Neuronal stem cell (in vitro differentiated cells): ENCODE measurements at regions not wholly inside any gene's neighbourhood (a gene's known extent, or its start where the extent isn't known, plus 50 kb on each side); places are given as distances from the start of the nearest gene placed in this dataset.

Source experiments
- DNase-seq: peaks from one replicate; pipeline ENCODE4 v3.0.0-alpha.2; 2013; ENCODE audit warnings: low spot score
- H2AFZ ChIP-seq: one replicate; pipeline ENCODE4 v1.6.1; 2013; ENCODE audit warnings: mild to moderate bottlenecking, low read length, inconsistent platforms
- H2AK5ac ChIP-seq: 2 replicates; pipeline ENCODE4 v1.6.1; 2013; ENCODE audit warnings: low read depth, mild to moderate bottlenecking, inconsistent platforms, low read length, moderate library complexity, mixed read lengths
- H2BK120ac ChIP-seq: 2 replicates; pipeline ENCODE4 v1.6.1; 2013; ENCODE audit warnings: low read depth, mild to moderate bottlenecking, inconsistent platforms, low read length, moderate library complexity, mixed read lengths
- H2BK12ac ChIP-seq: one replicate; pipeline ENCODE4 v1.6.1; 2013; ENCODE audit warnings: low read length, inconsistent platforms
- H2BK15ac ChIP-seq: 2 replicates; pipeline ENCODE4 v1.6.1; 2013; ENCODE audit warnings: mild to moderate bottlenecking, low read length, inconsistent platforms, mixed read lengths
- H2BK5ac ChIP-seq: one replicate; pipeline ENCODE4 v1.6.1; 2013; ENCODE audit warnings: inconsistent platforms, mild to moderate bottlenecking, low read length, moderate library complexity
- H3K14ac ChIP-seq: one replicate; pipeline ENCODE4 v1.6.1; 2013; ENCODE audit warnings: low read length, inconsistent platforms
- H3K18ac ChIP-seq: 2 replicates; pipeline ENCODE4 v1.6.1; 2013; ENCODE audit warnings: low read length, inconsistent platforms
- H3K23ac ChIP-seq: 2 replicates; pipeline ENCODE4 v1.6.1; 2013; ENCODE audit warnings: low read depth, mild to moderate bottlenecking, mixed read lengths, low read length, inconsistent platforms; ENCODE audit not compliant: poor library complexity
- H3K27ac ChIP-seq: replicated peaks from 3 replicates; pipeline ENCODE4 v1.5.1; 2013; ENCODE audit warnings: low read length, inconsistent platforms
- H3K27me3 ChIP-seq, 3 experiments: 2 replicates each; pipeline ENCODE4 v1.6.1; 2013; ENCODE audit warnings: low read length in 3 of 3, mild to moderate bottlenecking in 2 of 3, inconsistent platforms in 1 of 3, low read depth in 1 of 3, mixed read lengths in 1 of 3, moderate library complexity in 1 of 3; ENCODE audit not compliant: control insufficient read depth in 3 of 3, insufficient read depth in 3 of 3
- H3K36me3 ChIP-seq, 2 donors: replicated peaks in 1 of 2; 2 replicates each; pipeline ENCODE4 v1.6.1; 2013; ENCODE audit warnings: low read length in 2 of 2; ENCODE audit not compliant: control insufficient read depth in 2 of 2, insufficient read depth in 2 of 2
- H3K4ac ChIP-seq: 2 replicates; pipeline ENCODE4 v1.6.1; 2013; ENCODE audit warnings: inconsistent platforms, mild to moderate bottlenecking, low read length, moderate library complexity
- H3K4me1 ChIP-seq, 2 donors: 1 replicate in 1 of 2; 2 replicates in 1 of 2; pipeline ENCODE4 v1.6.1; 2013; ENCODE audit warnings: low read length in 2 of 2, low read depth in 1 of 2; ENCODE audit not compliant: control insufficient read depth in 2 of 2, insufficient read depth in 1 of 2
- H3K4me2 ChIP-seq: one replicate; pipeline ENCODE4 v1.6.1; 2013; ENCODE audit warnings: mild to moderate bottlenecking, low read length, inconsistent platforms; ENCODE audit not compliant: insufficient read depth, poor library complexity, severe bottlenecking
- H3K4me3 ChIP-seq, 2 donors: 2 replicates each; pipeline ENCODE4 v1.5.1; 2013; ENCODE audit warnings: low read length in 2 of 2, mild to moderate bottlenecking in 2 of 2, inconsistent platforms in 1 of 2, moderate library complexity in 1 of 2
- H3K79me1 ChIP-seq: one replicate; pipeline ENCODE4 v1.6.1; 2013; ENCODE audit warnings: low read depth, mild to moderate bottlenecking, inconsistent platforms, low read length, moderate library complexity
- H3K9ac ChIP-seq: one replicate; pipeline ENCODE4 v1.6.1; 2013; ENCODE audit warnings: mild to moderate bottlenecking, low read depth, low read length, inconsistent platforms; ENCODE audit not compliant: poor library complexity
- H3K9me3 ChIP-seq, 2 donors: replicated peaks in 1 of 2; 2 replicates each; pipeline versions ENCODE3 to v1.6.1; 2013; ENCODE audit warnings: low read length in 2 of 2, mild to moderate bottlenecking in 2 of 2, inconsistent platforms in 1 of 2, low read depth in 1 of 2, mixed read lengths in 1 of 2, moderate library complexity in 1 of 2; ENCODE audit not compliant: control insufficient read depth in 2 of 2, insufficient read depth in 1 of 2
- H4K8ac ChIP-seq: one replicate; pipeline ENCODE4 v1.6.1; 2013; ENCODE audit warnings: low read depth, mild to moderate bottlenecking, inconsistent platforms, low read length, moderate library complexity
- H4K91ac ChIP-seq: one replicate; pipeline ENCODE4 v1.6.1; 2013; ENCODE audit warnings: low read length, low read depth, mild to moderate bottlenecking, inconsistent platforms; ENCODE audit not compliant: poor library complexity
- WGBS, 2 donors: extraction: QIAGEN DNeasy Blood & Tissue Kit; methylation state at CpG; one replicate each; pipeline ENCODE4 v1.1.7; 2013; ENCODE audit warnings: missing lambda C conversion rate in 2 of 2, mixed read lengths in 1 of 2; ENCODE audit not compliant: insufficient read length in 2 of 2, insufficient replicate concordance in 1 of 2; ENCODE audit errors: extremely low coverage in 2 of 2; 5-methylcytosine and 5-hydroxymethylcytosine counted together

DNA sequence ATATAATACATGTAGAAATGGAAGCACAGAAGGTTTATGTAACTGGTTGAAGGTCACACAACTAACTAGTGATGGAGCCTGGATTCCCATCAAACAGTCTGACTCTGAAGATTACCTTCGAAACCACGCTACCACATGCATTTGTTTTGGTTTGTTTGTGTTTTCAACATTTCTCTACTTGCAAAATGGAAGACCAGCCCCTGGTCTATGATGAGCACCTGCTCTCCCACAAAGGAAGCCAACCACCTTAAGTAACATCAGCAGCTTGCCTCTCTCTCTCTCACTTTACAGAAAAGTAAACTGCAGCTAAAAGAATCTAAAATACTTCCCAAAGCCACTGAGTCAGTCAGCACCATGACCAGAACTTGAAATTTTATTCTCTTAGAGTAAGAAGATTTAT is 186.9 kb upstream of the TMPO start:
- Histone ChIP-seq H2AFZ (no peak overlapping the region), H4K8ac (no peak overlapping the region), H2BK5ac (no peak overlapping the region), H3K27me3 (no peaks in the 10 kb centered on the region), H3K9ac (no peak overlapping the region), H3K4me1 (no peaks in the 10 kb centered on the region), H3K4me2 (no peak overlapping the region), H2BK12ac (no peak overlapping the region), H2BK15ac (no peak overlapping the region), H3K18ac (no peak overlapping the region), H2BK120ac (no peak overlapping the region), H2AK5ac (no peak overlapping the region), H3K4me3 (no peak overlapping the region), H3K79me1 (no peaks in the 10 kb centered on the region), H3K14ac (no peak overlapping the region), H3K23ac (no peak overlapping the region), H3K4ac (no peak overlapping the region), H3K27ac (no peak overlapping the region), H4K91ac (no peak overlapping the region), H3K36me3 (no peaks in the 10 kb centered on the region), H3K9me3 (peaks cover 0 to 3% of the 10 kb centered on the region in 2 donors)
- no peak for DNase-seq
- no CpG with 5 or more reads among the region's 2 CpGs for WGBS, 2 donors

DNA sequence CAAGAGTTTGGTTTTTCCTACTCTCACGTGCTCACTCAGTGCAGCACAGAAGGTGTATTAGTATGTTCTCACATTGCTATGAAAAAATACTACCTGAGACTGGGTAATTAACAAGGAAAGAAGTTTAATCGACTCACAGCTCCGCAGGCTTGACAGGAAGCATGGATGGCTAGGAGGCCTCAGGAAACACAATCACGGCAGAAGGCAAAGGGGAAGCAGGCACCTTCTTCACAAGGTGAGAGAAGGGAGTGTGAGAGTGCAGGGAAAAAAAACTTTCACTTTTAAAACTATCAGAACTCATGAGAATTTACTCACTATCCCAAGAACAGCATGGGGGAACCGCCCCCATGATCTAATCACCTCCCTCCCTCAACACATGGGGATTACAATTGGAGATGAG is 185.8 kb upstream of the TMPO start:
- Histone ChIP-seq H2BK120ac (no peak overlapping the region), H4K91ac (no peak overlapping the region), H3K9me3 (peaks cover 0 to 3% of the 10 kb centered on the region in 2 donors), H2BK5ac (no peak overlapping the region), H2BK12ac (no peak overlapping the region), H3K9ac (no peak overlapping the region), H2AFZ (no peak overlapping the region), H4K8ac (no peak overlapping the region), H3K4ac (no peak overlapping the region), H3K27me3 (no peaks in the 10 kb centered on the region), H3K18ac (no peak overlapping the region), H3K27ac (no peak overlapping the region), H3K36me3 (no peaks in the 10 kb centered on the region), H3K23ac (no peak overlapping the region), H3K79me1 (no peaks in the 10 kb centered on the region), H3K4me3 (no peak overlapping the region), H3K4me2 (no peak overlapping the region), H3K14ac (no peak overlapping the region), H2BK15ac (no peak overlapping the region), H2AK5ac (no peak overlapping the region), H3K4me1 (no peaks in the 10 kb centered on the region)
- no peak for DNase-seq
- WGBS, 2 donors = no CpG with 5 or more reads among the region's 5 CpGs

DNA sequence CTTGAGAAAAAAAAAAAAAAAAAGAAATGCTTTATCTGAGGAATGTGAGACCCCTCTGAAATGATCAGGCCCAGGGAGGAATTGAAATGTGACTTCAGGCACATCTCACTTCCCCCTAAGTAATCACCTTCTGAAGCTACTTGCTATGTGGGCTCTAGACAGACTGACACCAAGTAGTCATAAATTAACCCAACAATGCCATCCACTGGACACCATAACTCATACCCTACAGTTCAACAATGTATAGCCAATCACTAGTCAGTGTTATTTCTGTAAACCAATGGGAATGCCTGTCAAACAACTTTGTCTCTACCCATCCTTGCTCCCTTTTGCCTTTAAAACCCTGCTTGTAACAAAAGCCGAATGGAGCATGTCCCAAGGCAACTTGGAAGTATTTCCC is 182.7 kb upstream of the TMPO start:
- no peaks in the 10 kb centered on the region for H3K4me1 ChIP-seq
- H3K27ac ChIP-seq = no peak overlapping the region
- no peaks in the 10 kb centered on the region for H3K36me3 ChIP-seq
- no peaks in the 10 kb centered on the region for H3K9me3 ChIP-seq
- whole genome bisulfite sequencing, 2 donors = no CpG with 5 or more reads among the region's 1 CpG
- no peak overlapping the region for H3K14ac ChIP-seq
- no peaks in the 10 kb centered on the region for H3K79me1 ChIP-seq
- no peak overlapping the region for H4K8ac ChIP-seq
- H3K23ac ChIP-seq = no peak overlapping the region
- no peak overlapping the region for H3K4ac ChIP-seq
- no peak overlapping the region for H4K91ac ChIP-seq
- no peak overlapping the region for H3K18ac ChIP-seq
- H2BK15ac ChIP-seq = no peak overlapping the region
- H2BK120ac ChIP-seq = no peak overlapping the region
- H2BK5ac ChIP-seq = no peak overlapping the region
- H3K27me3 ChIP-seq = no peaks in the 10 kb centered on the region
- no peak for DNase-seq
- H2AK5ac ChIP-seq = no peak overlapping the region
- H2BK12ac ChIP-seq = no peak overlapping the region
- H2AFZ ChIP-seq = no peak overlapping the region
- no peak overlapping the region for H3K4me2 ChIP-seq
- no peak overlapping the region for H3K9ac ChIP-seq
- no peak overlapping the region for H3K4me3 ChIP-seq

DNA sequence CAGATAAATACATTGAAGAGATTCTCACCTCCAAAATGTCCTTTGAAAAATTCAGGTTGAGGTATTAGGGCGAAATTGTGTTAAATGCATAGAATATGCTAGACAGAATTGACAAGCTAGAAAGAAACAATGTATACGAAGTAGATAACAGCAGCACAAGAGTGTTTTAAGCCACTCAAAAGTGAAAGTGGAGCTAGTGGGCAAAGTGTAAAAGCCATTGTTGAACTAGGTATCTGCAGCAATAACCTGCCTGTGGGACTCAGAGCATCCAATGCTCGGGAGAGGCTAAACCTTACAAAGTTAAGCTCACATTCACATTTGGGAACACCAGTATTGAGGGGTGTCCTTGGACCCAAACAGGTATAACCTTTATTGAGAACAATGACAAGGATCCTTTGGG is 180.6 kb upstream of the TMPO start:
- H2BK12ac ChIP-seq = no peak overlapping the region
- no peak for DNase-seq
- no peaks in the 10 kb centered on the region for H3K4me1 ChIP-seq
- no peak overlapping the region for H3K4ac ChIP-seq
- no peak overlapping the region for H2AK5ac ChIP-seq
- no peak overlapping the region for H3K14ac ChIP-seq
- H2BK120ac ChIP-seq = no peak overlapping the region
- H4K91ac ChIP-seq = no peak overlapping the region
- no peak overlapping the region for H3K27ac ChIP-seq
- H2BK15ac ChIP-seq = no peak overlapping the region
- H3K4me2 ChIP-seq = no peak overlapping the region
- H3K18ac ChIP-seq = no peak overlapping the region
- no peak overlapping the region for H3K9ac ChIP-seq
- WGBS, 2 donors = no CpG with 5 or more reads among the region's 3 CpGs
- H3K9me3 ChIP-seq = no peaks in the 10 kb centered on the region
- H3K79me1 ChIP-seq = no peaks in the 10 kb centered on the region
- no peak overlapping the region for H2AFZ ChIP-seq
- no peaks in the 10 kb centered on the region for H3K36me3 ChIP-seq
- H4K8ac ChIP-seq = no peak overlapping the region
- H3K4me3 ChIP-seq = no peak overlapping the region
- no peaks in the 10 kb centered on the region for H3K27me3 ChIP-seq
- no peak overlapping the region for H3K23ac ChIP-seq
- H2BK5ac ChIP-seq = no peak overlapping the region
